A673 (cell line): ENCODE measurements at regions not wholly inside any gene's neighbourhood (a gene's known extent, or its start where the extent isn't known, plus 50 kb on each side); places are given as distances from the start of the nearest gene placed in this dataset.
"Not testable (repeated sequence)": the region's sequence is repeated elsewhere in the genome, so short reads cannot be mapped to it uniquely, and the experiment has no call there.

Source experiments
- BruUV-seq: library from RNA; stranded (reverse); fragments of 400-500 nt; replicated peaks from 2 replicates; lab custom pipeline; 2021; lab: Mats Ljungman, UMichigan
- CTCF ChIA-PET: fragments of 300-600 bp; sonication (Branson Sonifier 250); formaldehyde crosslinking; loops from one replicate; lab custom pipeline; 2022; ENCODE audit warnings: antibody characterized with exemption; lab: Charles Lee
- POLR2A ChIA-PET: fragments of 300-600 bp; sonication (Branson Sonifier 250); formaldehyde crosslinking; loops from one replicate; lab custom pipeline; 2022; ENCODE audit warnings: antibody characterized with exemption; ENCODE audit not compliant: low non-redundant PET; lab: Charles Lee
- DNase-seq: peaks from one replicate; pipeline ENCODE4 v3.0.0-alpha.2; 2015; ENCODE audit warnings: low spot score
- H3K27ac ChIP-seq: fragments of 200-600 bp; sonication (generic); 2 replicates; pipeline ENCODE4 v1.5.1; 2016; ENCODE audit warnings: mixed run types, low read depth, mild to moderate bottlenecking, mixed read lengths, antibody characterized with exemption, low read length; ENCODE audit not compliant: poor library complexity, severe bottlenecking
- H3K27me3 ChIP-seq: fragments of 200-600 bp; sonication (generic); replicated peaks from 2 replicates; pipeline ENCODE4 v1.6.1; 2017; ENCODE audit warnings: mixed run types, low read depth, mild to moderate bottlenecking, mixed read lengths, antibody characterized with exemption, low read length; ENCODE audit not compliant: insufficient read depth, poor library complexity
- H3K36me3 ChIP-seq: fragments of 200-600 bp; sonication (generic); 2 replicates; pipeline ENCODE4 v1.6.1; 2016; ENCODE audit warnings: mixed run types, mild to moderate bottlenecking, mixed read lengths, antibody characterized with exemption, low read length; ENCODE audit not compliant: insufficient read depth, poor library complexity, severe bottlenecking
- H3K4me1 ChIP-seq: fragments of 200-600 bp; sonication (generic); 2 replicates; pipeline ENCODE4 v1.6.1; 2017; ENCODE audit warnings: mixed run types, mild to moderate bottlenecking, mixed read lengths, antibody characterized with exemption, low read length; ENCODE audit not compliant: insufficient read depth, poor library complexity, severe bottlenecking
- H3K4me3 ChIP-seq: fragments of 200-600 bp; sonication (generic); 2 replicates; pipeline ENCODE4 v1.5.1; 2016; ENCODE audit warnings: low read depth, mixed run types, mild to moderate bottlenecking, mixed read lengths, low read length; ENCODE audit not compliant: poor library complexity, severe bottlenecking
- H3K9me3 ChIP-seq: fragments of 200-600 bp; sonication (generic); 2 replicates; pipeline ENCODE4 v1.6.1; 2016; ENCODE audit warnings: mixed run types, low read depth, mild to moderate bottlenecking, mixed read lengths, antibody characterized with exemption, low read length; ENCODE audit not compliant: poor library complexity, severe bottlenecking
- EZH2 ChIP-seq: fragments of 200-600 bp; sonication (generic); IDR thresholded peaks from 2 replicates; pipeline ENCODE4 v1.6.1; 2017; ENCODE audit warnings: borderline replicate concordance, low read depth, mild to moderate bottlenecking, mixed read lengths, antibody characterized with exemption, low read length; ENCODE audit not compliant: poor library complexity, severe bottlenecking
- intact Hi-C: fragments of 100-400 bp; cut with micrococcal nuclease; formaldehyde crosslinking; loops from one replicate; pipeline ENCODE4 v1.10.0; 2022; ENCODE audit not compliant: unreplicated experiment
- TF ChIP-seq, protein P1 (sequence below): fragments of 300-800, 200-600 bp; sonication (generic); conservative IDR thresholded peaks from 2 replicates; pipeline ENCODE4 v1.5.1; 2017; ENCODE audit warnings: low read depth, mild to moderate bottlenecking, antibody characterized with exemption, low read length, moderate library complexity, mixed read lengths

- no peak overlapping the region for H3K27ac ChIP-seq
- H3K27me3 ChIP-seq, result no peaks in the 10 kb centered on the region
- ChIA-PET POLR2A (no interaction called here), CTCF (no interaction called here)
- no TSS peak for BruUV-seq
- no peaks in the 10 kb centered on the region for H3K9me3 ChIP-seq
- H3K36me3 ChIP-seq, result no peaks in the 10 kb centered on the region
- DNase-seq, result no peak
- H3K4me3 ChIP-seq, result no peak overlapping the region
- no peaks in the 10 kb centered on the region for H3K4me1 ChIP-seq
- TF ChIP-seq, protein P1, sequence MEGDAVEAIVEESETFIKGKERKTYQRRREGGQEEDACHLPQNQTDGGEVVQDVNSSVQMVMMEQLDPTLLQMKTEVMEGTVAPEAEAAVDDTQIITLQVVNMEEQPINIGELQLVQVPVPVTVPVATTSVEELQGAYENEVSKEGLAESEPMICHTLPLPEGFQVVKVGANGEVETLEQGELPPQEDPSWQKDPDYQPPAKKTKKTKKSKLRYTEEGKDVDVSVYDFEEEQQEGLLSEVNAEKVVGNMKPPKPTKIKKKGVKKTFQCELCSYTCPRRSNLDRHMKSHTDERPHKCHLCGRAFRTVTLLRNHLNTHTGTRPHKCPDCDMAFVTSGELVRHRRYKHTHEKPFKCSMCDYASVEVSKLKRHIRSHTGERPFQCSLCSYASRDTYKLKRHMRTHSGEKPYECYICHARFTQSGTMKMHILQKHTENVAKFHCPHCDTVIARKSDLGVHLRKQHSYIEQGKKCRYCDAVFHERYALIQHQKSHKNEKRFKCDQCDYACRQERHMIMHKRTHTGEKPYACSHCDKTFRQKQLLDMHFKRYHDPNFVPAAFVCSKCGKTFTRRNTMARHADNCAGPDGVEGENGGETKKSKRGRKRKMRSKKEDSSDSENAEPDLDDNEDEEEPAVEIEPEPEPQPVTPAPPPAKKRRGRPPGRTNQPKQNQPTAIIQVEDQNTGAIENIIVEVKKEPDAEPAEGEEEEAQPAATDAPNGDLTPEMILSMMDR, result no peak
- TF ChIP-seq EZH2, result no peak
- intact Hi-C loops, result no loop called here
These were observed 250.5 kb downstream of the NRIP1 start for GRCh38 chr21:14814282-14814681.

GRCh38 chr21:14804170-14804569 is 258.1 kb upstream of the SAMSN1 start:
- DNase-seq, H3K27me3 ChIP-seq, H3K36me3 ChIP-seq, BruUV-seq, POLR2A ChIA-PET, intact Hi-C loops, H3K4me3 ChIP-seq, H3K9me3 ChIP-seq, H3K27ac ChIP-seq, CTCF ChIA-PET, H3K4me1 ChIP-seq: not testable (repeated sequence)

DNA sequence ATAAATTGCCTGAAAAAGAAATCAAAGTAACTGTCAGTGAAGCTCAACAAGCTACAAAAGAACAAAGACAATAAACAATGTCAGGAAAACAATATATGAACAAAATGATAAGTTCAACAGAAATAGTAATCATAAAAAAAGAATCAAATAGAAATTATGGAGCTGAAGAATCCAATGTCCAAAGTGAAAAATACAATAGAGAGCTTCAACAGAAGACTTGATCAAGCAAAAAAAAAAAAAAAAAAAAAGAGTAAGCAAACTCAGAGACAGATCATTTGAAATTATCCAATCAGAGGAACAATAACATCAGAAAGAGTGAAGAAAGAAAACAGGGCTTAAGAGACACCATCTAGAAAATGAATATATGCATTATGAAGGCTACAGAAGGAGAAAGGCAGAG is 251.4 kb upstream of the SAMSN1 start:
- BruUV-seq, result no TSS peak
- TF ChIP-seq, protein P1, result no peak
- TF ChIP-seq EZH2, result no peak
- H3K36me3 ChIP-seq, result no peaks in the 10 kb centered on the region
- no peaks in the 10 kb centered on the region for H3K9me3 ChIP-seq
- no peak overlapping the region for H3K27ac ChIP-seq
- ChIA-PET POLR2A (interaction anchor here (0.6 kb wide), 1 partner anchor 157 kb away, joined by 3 read pairs; no protein-coding TSS in a partner anchor), CTCF (no interaction called here)
- H3K27me3 ChIP-seq, result no peaks in the 10 kb centered on the region
- intact Hi-C loops, result no loop called here
- no peaks in the 10 kb centered on the region for H3K4me1 ChIP-seq
- no peak overlapping the region for H3K4me3 ChIP-seq
- no peak for DNase-seq

DNA sequence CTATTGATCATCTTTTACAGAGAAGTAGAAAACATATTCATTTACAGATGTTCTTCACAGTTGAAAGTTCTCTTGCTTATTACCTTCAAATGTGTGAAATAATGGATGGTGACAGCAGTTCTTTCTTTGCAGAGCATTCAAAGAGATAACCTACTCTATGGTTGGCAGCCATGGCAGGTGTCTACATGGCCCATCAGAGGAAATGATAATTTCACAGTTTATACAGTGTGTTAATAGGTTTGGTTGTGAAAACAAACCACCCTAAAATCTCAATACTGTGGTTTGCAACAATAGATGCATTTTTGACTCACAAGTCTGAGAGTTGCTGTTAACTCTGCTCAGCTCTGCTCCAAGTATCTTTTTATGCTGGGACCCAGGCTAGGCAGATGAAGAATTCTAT is 241.2 kb upstream of the SAMSN1 start:
- CTCF ChIA-PET, result no interaction called here

More for the DNA sequence above, 241.2 kb upstream of the SAMSN1 start:
- H3K27me3 ChIP-seq, result no peaks in the 10 kb centered on the region
- H3K36me3 ChIP-seq, result no peaks in the 10 kb centered on the region
- TF ChIP-seq, protein P1, result no peak
- TF ChIP-seq EZH2, result no peak
- no peaks in the 10 kb centered on the region for H3K9me3 ChIP-seq
- POLR2A ChIA-PET, result no interaction called here
- no peaks in the 10 kb centered on the region for H3K4me1 ChIP-seq
- intact Hi-C loops, result no loop called here
- DNase-seq, result no peak
- H3K4me3 ChIP-seq, result no peak overlapping the region
- no peak overlapping the region for H3K27ac ChIP-seq
- no TSS peak for BruUV-seq
